H1 (cell line): ENCODE measurements at regions not wholly inside any gene's neighbourhood (a gene's known extent, or its start where the extent isn't known, plus 50 kb on each side); places are given as distances from the start of the nearest gene placed in this dataset.

Experiments
- CTCF ChIA-PET: fragments of 300-600 bp; sonication (Branson Sonifier 250); formaldehyde crosslinking; loops from one replicate; lab custom pipeline; 2021; ENCODE audit not compliant: partially characterized antibody; lab: Charles Lee
- POLR2A ChIA-PET: fragments of 300-600 bp; sonication (Branson Sonifier 250); formaldehyde crosslinking; loops from one replicate; lab custom pipeline; 2021; ENCODE audit warnings: inconsistent platforms; ENCODE audit not compliant: partially characterized antibody; lab: Charles Lee
- DNase-seq, 2 experiments: peaks; one replicate each; pipeline versions ENCODE4 v3.0.0 to v3.0.0-alpha.2; 2010 to 2022; ENCODE audit warnings: low spot score in 2 of 2, low read depth in 1 of 2, mixed read lengths in 1 of 2
- FAIRE-seq: peaks from 2 replicates; lab custom pipeline; 2011; peaks lifted over from hg19 to GRCh38; lab: Jason Lieb, UNC
- H2AFZ ChIP-seq: 2 replicates; pipeline ENCODE4 v1.8.1; 2012; ENCODE audit warnings: low read length, inconsistent platforms
- H2AK5ac ChIP-seq: 2 replicates; pipeline ENCODE4 v1.6.1; 2013; ENCODE audit warnings: low read depth, low read length
- H2BK120ac ChIP-seq: replicated peaks from 2 replicates; pipeline ENCODE3; 2013; ENCODE audit warnings: low read depth, low read length, inconsistent platforms
- H2BK12ac ChIP-seq: 2 replicates; pipeline ENCODE4 v1.6.1; 2013; ENCODE audit warnings: low read depth, low read length
- H2BK15ac ChIP-seq: 2 replicates; pipeline ENCODE4 v1.6.1; 2013; ENCODE audit warnings: low read length
- H2BK20ac ChIP-seq: 2 replicates; pipeline ENCODE4 v1.6.1; 2013; ENCODE audit warnings: low read length
- H2BK5ac ChIP-seq: 2 replicates; pipeline ENCODE4 v1.6.1; 2013; ENCODE audit warnings: low read depth, low read length
- H3K14ac ChIP-seq: 2 replicates; pipeline ENCODE4 v1.6.1; 2013; ENCODE audit warnings: inconsistent platforms; ENCODE audit not compliant: insufficient read length
- H3K18ac ChIP-seq: 2 replicates; pipeline ENCODE4 v1.6.1; 2013; ENCODE audit warnings: low read length; ENCODE audit errors: extremely low read depth
- H3K23ac ChIP-seq: 2 replicates; pipeline ENCODE4 v1.6.1; 2013; ENCODE audit warnings: inconsistent platforms; ENCODE audit not compliant: insufficient read length
- H3K23me2 ChIP-seq: 2 replicates; pipeline ENCODE4 v1.6.1; 2013; ENCODE audit warnings: low read depth, low read length
- H3K27ac ChIP-seq: 2 replicates; pipeline ENCODE4 v1.6.1; 2011; ENCODE audit warnings: low read depth, low read length, inconsistent platforms
- H3K27me3 ChIP-seq, 4 experiments: replicated peaks in 1 of 4; 1 replicate in 1 of 4; 2 replicates in 3 of 4; pipeline versions ENCODE4 v1.6.1 to v1.8.1; 2011 to 2013; ENCODE audit warnings: low read length in 3 of 4, mild to moderate bottlenecking in 3 of 4, inconsistent platforms in 2 of 4, mixed read lengths in 2 of 4, moderate library complexity in 1 of 4; ENCODE audit not compliant: control insufficient read depth in 3 of 4, insufficient read depth in 3 of 4; ENCODE audit errors: extremely low read depth in 1 of 4
- H3K36me3 ChIP-seq, 4 experiments: 2 replicates each; pipeline versions ENCODE4 v1.6.1 to v1.8.1; 2011 to 2013; ENCODE audit warnings: mild to moderate bottlenecking in 4 of 4, low read length in 3 of 4, moderate library complexity in 2 of 4, control low read depth in 1 of 4, inconsistent platforms in 1 of 4; ENCODE audit not compliant: insufficient read depth in 4 of 4, control insufficient read depth in 2 of 4
- H3K4ac ChIP-seq: replicated peaks from 2 replicates; pipeline ENCODE3; 2013; ENCODE audit warnings: low read length, low read depth, mixed read lengths, inconsistent platforms; ENCODE audit not compliant: insufficient read length
- H3K4me1 ChIP-seq, 4 experiments: replicated peaks in 1 of 4; 1 replicate in 1 of 4; 2 replicates in 3 of 4; pipeline versions ENCODE4 v1.6.1 to v1.8.1; 2011 to 2013; ENCODE audit warnings: low read length in 3 of 4, inconsistent platforms in 2 of 4, mixed read lengths in 1 of 4; ENCODE audit not compliant: insufficient read depth in 4 of 4, control insufficient read depth in 3 of 4
- H3K4me2 ChIP-seq, 2 experiments: 2 replicates each; pipeline versions ENCODE4 v1.6.1 to v1.8.1; 2011 to 2013; ENCODE audit warnings: low read depth in 2 of 2, low read length in 2 of 2, control low read depth in 1 of 2, inconsistent platforms in 1 of 2, mild to moderate bottlenecking in 1 of 2; ENCODE audit not compliant: insufficient read depth in 1 of 2
- H3K4me3 ChIP-seq, 4 experiments: fragments of 200-600, 300-600 bp in 1 of 4; sonication (generic), shearing (Covaris generic), sonication (Bioruptor Twin) in 1 of 4; 2 replicates each; pipeline versions ENCODE4 v1.5.1 to v1.8.1; 2011 to 2016; ENCODE audit warnings: low read length in 4 of 4, low read depth in 3 of 4, control low read depth in 2 of 4, inconsistent platforms in 2 of 4, mild to moderate bottlenecking in 2 of 4, mixed read lengths in 1 of 4, moderate library complexity in 1 of 4; ENCODE audit not compliant: insufficient read depth in 2 of 4; ENCODE audit errors: extremely low read depth in 1 of 4
- H3K56ac ChIP-seq: replicated peaks from 2 replicates; pipeline ENCODE3; 2013; ENCODE audit warnings: low read depth, mild to moderate bottlenecking, mixed read lengths, low read length, inconsistent platforms; ENCODE audit not compliant: insufficient read length
- H3K79me1 ChIP-seq: 2 replicates; pipeline ENCODE4 v1.6.1; 2013; ENCODE audit warnings: low read depth, low read length, control low read depth
- H3K79me2 ChIP-seq, 2 experiments: 2 replicates each; pipeline versions ENCODE4 v1.6.1 to v1.8.1; 2012 to 2013; ENCODE audit warnings: low read length in 2 of 2, mild to moderate bottlenecking in 2 of 2, inconsistent platforms in 1 of 2; ENCODE audit not compliant: insufficient read depth in 2 of 2, control insufficient read depth in 1 of 2
- H3K9ac ChIP-seq, 4 experiments: replicated peaks in 1 of 4; 1 replicate in 1 of 4; 2 replicates in 3 of 4; pipeline versions ENCODE4 v1.6.1 to v1.8.1; 2011 to 2013; ENCODE audit warnings: low read depth in 3 of 4, low read length in 3 of 4, control low read depth in 2 of 4, mild to moderate bottlenecking in 2 of 4, moderate library complexity in 2 of 4, inconsistent platforms in 1 of 4; ENCODE audit errors: extremely low read depth in 1 of 4
- H3K9me3 ChIP-seq, 2 experiments: 2 replicates each; pipeline versions ENCODE4 v1.6.1 to v1.8.1; 2012 to 2013; ENCODE audit warnings: mild to moderate bottlenecking in 2 of 2, moderate library complexity in 2 of 2, control low read depth in 1 of 2, inconsistent platforms in 1 of 2, low read depth in 1 of 2, low read length in 1 of 2, mixed read lengths in 1 of 2; ENCODE audit not compliant: insufficient read depth in 2 of 2
- H4K20me1 ChIP-seq, 2 experiments: replicated peaks in 1 of 2; 2 replicates each; pipeline versions ENCODE3 to v1.8.1; 2011 to 2013; ENCODE audit warnings: inconsistent platforms in 2 of 2, low read length in 2 of 2, mild to moderate bottlenecking in 1 of 2; ENCODE audit not compliant: insufficient read depth in 2 of 2, control insufficient read depth in 1 of 2
- H4K5ac ChIP-seq: 2 replicates; pipeline ENCODE4 v1.6.1; 2013; ENCODE audit warnings: low read length, low read depth, mixed read lengths, inconsistent platforms; ENCODE audit not compliant: insufficient read length
- H4K8ac ChIP-seq: 2 replicates; pipeline ENCODE4 v1.8.0; 2013; ENCODE audit warnings: mild to moderate bottlenecking, moderate library complexity, low read length, inconsistent platforms; ENCODE audit not compliant: insufficient read depth; ENCODE audit errors: extremely low read depth
- H4K91ac ChIP-seq: replicated peaks from 2 replicates; pipeline ENCODE3; 2013; ENCODE audit warnings: low read length, mixed read lengths, inconsistent platforms; ENCODE audit not compliant: insufficient read length
- FOSL1 ChIP-seq: IDR thresholded peaks from 2 replicates; pipeline ENCODE4 v1.6.1; 2011; ENCODE audit warnings: mild to moderate bottlenecking, low read depth, low read length, moderate library complexity; ENCODE audit not compliant: insufficient read depth
- JUN ChIP-seq: IDR thresholded peaks from 2 replicates; pipeline ENCODE4 v1.6.1; 2011; ENCODE audit warnings: low read depth, mild to moderate bottlenecking, improper control_type of control experiment, low read length
- RBBP5 ChIP-seq: IDR thresholded peaks from 2 replicates; pipeline ENCODE4 v1.7.1; 2012; ENCODE audit warnings: low read depth, mild to moderate bottlenecking, inconsistent platforms, low read length, moderate library complexity, borderline replicate concordance
- TEAD4 ChIP-seq: IDR thresholded peaks from 2 replicates; pipeline ENCODE4 v1.6.1; 2012; ENCODE audit warnings: low read depth, low read length, inconsistent platforms, mixed read lengths
- WGBS, 2 experiments: shearing (Covaris generic) in 1 of 2; methylation state at CpG; one replicate each; pipeline versions ENCODE4 v1.1.6 to v1.1.7; 2013 to 2015; ENCODE audit warnings: low lambda C conversion rate in 2 of 2, mixed read lengths in 2 of 2, inconsistent platforms in 1 of 2, low coverage in 1 of 2, missing lambda C conversion rate in 1 of 2; ENCODE audit not compliant: insufficient replicate concordance in 2 of 2, insufficient coverage in 1 of 2, insufficient read length in 1 of 2; ENCODE audit errors: extremely low coverage in 1 of 2, missing lambda C conversion rate in 1 of 2; 5-methylcytosine and 5-hydroxymethylcytosine counted together
- TF ChIP-seq, protein P1 (sequence below): IDR thresholded peaks from 2 replicates; pipeline ENCODE4 v1.6.1; 2011; ENCODE audit warnings: low read depth, mild to moderate bottlenecking, low read length; ENCODE audit not compliant: insufficient read depth

DNA sequence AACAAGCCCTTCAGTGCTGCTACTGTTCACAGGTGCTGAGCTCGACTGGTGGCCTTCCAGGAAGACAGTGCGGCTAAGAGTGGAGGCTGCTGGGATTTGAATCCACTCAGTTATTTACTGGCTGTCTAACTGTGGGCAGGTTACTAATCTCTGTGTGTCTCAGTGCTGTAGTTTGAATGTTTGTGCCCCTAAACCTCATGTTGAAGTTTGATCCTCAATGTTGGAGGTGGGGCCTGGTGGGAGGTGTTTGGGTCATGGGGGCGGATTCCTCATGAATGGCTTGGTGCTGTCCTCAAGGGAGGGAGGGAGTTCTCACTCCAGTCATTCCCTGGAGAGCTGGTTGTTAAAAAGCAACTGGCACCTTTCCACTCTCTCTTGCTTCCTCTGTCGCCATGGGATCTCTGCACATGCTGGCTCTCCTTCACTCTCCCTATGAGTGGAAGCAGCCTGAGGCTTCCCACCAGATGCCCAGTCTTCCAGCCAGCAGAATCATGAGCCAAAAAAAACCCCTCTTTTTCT, 334.8 kb downstream of the RPS6KC1 start:
- DNase-seq (no peak), FAIRE-seq (no peak)
- Histone ChIP-seq H3K27me3 (no peaks in the 10 kb centered on the region), H4K20me1 (no peaks in the 10 kb centered on the region), H3K4me3 (no peak overlapping the region), H3K9ac (no peak overlapping the region), H2BK5ac (no peak overlapping the region), H3K79me1 (no peaks in the 10 kb centered on the region), H4K8ac (no peak overlapping the region), H4K5ac (no peak overlapping the region), H3K23ac (no peak overlapping the region), H2BK20ac (no peak overlapping the region), H3K14ac (no peak overlapping the region), H3K18ac (no peak overlapping the region; the same call in 1 of the 2 replicates), H3K79me2 (no peaks in the 10 kb centered on the region), H3K4me2 (no peak overlapping the region), H3K4me1 (peaks cover 0 to 9% (median 3%) of the 10 kb centered on the region in 4 experiments; a peak in 2 of 7 replicates), H2BK120ac (no peak overlapping the region), H3K9me3 (no peaks in the 10 kb centered on the region), H3K56ac (no peak overlapping the region), H2BK15ac (no peak overlapping the region), H2AK5ac (no peak overlapping the region), H3K4ac (no peak overlapping the region), H2AFZ (no peak overlapping the region), H3K23me2 (no peaks in the 10 kb centered on the region), H3K27ac (no peak overlapping the region), H4K91ac (no peak overlapping the region), H2BK12ac (no peak overlapping the region), H3K36me3 (no peaks in the 10 kb centered on the region)
- CTCF ChIA-PET = interaction anchor here (0.9 to 1.5 kb wide), 2 partner anchors 53 to 755 kb away, joined by 3 to 4 read pairs; no protein-coding TSS in a partner anchor
- TF ChIP-seq TEAD4 (no peak), RBBP5 (no peak), FOSL1 (no peak), JUN (no peak)
- TF ChIP-seq, protein P1, sequence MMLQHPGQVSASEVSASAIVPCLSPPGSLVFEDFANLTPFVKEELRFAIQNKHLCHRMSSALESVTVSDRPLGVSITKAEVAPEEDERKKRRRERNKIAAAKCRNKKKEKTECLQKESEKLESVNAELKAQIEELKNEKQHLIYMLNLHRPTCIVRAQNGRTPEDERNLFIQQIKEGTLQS = no peak
- POLR2A ChIA-PET = interaction anchor here (0.5 kb wide), 1 partner anchor 409 kb away, joined by 4 read pairs; no protein-coding TSS in a partner anchor
- WGBS, 2 experiments = 74% methylated on average over 4 of the region's 4 CpGs; no CpG with 5 or more reads in 1 of the 2 experiments
